HG03457 (cell line): ENCODE measurements at regions not wholly inside any gene's neighbourhood (a gene's known extent, or its start where the extent isn't known, plus 50 kb on each side); places are given as distances from the start of the nearest gene placed in this dataset.
"Not testable (repeated sequence)": the region's sequence is repeated elsewhere in the genome, so short reads cannot be mapped to it uniquely, and the experiment has no call there.

Experiments
- ATAC-seq: cut with Tn5 transposase; IDR thresholded peaks from one replicate; pipeline ENCODE4 v1.9.1; 2021; ENCODE audit warnings: moderate number of reproducible peaks; ENCODE audit not compliant: unreplicated experiment

GRCh38 chr20:54323227-54323734 lies 115.4 kb downstream of the PFDN4 start:
- ATAC-seq, result no peak

- ATAC-seq, result no peak
Observed at GRCh38 chr20:54324041-54324440, 116.2 kb downstream of the PFDN4 start.

- no peak for ATAC-seq
Observed at GRCh38 chr20:54324652-54325285, 116.9 kb downstream of the PFDN4 start.

GRCh38 chr20:54335299-54335698 lies 127.4 kb downstream of the PFDN4 start:
- ATAC-seq, result no peak

GRCh38 chr20:54337144-54337543 lies 129.3 kb downstream of the PFDN4 start:
- no peak for ATAC-seq

- no peak for ATAC-seq
Observed at GRCh38 chr20:54339093-54339492, 131.2 kb downstream of the PFDN4 start.

GRCh38 chr20:54340206-54340605 lies 132.3 kb downstream of the PFDN4 start:
- no peak for ATAC-seq

- ATAC-seq, result no peak
Observed at GRCh38 chr20:54340667-54341081, 132.8 kb downstream of the PFDN4 start.

GRCh38 chr20:54342258-54342920 lies 133.0 kb upstream of the DOK5 start:
- ATAC-seq, result no peak

GRCh38 chr20:54343099-54343498 lies 132.3 kb upstream of the DOK5 start:
- ATAC-seq, result no peak

- no peak for ATAC-seq
Observed at GRCh38 chr20:54343634-54344033, 131.8 kb upstream of the DOK5 start.

- ATAC-seq, result no peak
Observed at GRCh38 chr20:54344832-54345231, 130.6 kb upstream of the DOK5 start.

GRCh38 chr20:54345301-54345724 lies 130.1 kb upstream of the DOK5 start:
- ATAC-seq, result peak; percentile 80

GRCh38 chr20:54345821-54346220 lies 129.6 kb upstream of the DOK5 start:
- ATAC-seq, result no peak

GRCh38 chr20:54346276-54346675 lies 129.1 kb upstream of the DOK5 start:
- no peak for ATAC-seq

- ATAC-seq, result no peak
Observed at GRCh38 chr20:54347166-54347833, 128.1 kb upstream of the DOK5 start.

GRCh38 chr20:54350415-54350814 lies 125.0 kb upstream of the DOK5 start:
- ATAC-seq, result no peak

GRCh38 chr20:54351371-54352136 lies 123.8 kb upstream of the DOK5 start:
- ATAC-seq, result no peak

GRCh38 chr20:54352541-54352940 lies 122.9 kb upstream of the DOK5 start:
- not testable (repeated sequence) for ATAC-seq

- ATAC-seq, result no peak
Observed at GRCh38 chr20:54353292-54353691, 122.1 kb upstream of the DOK5 start.

GRCh38 chr20:54355631-54356280 lies 119.6 kb upstream of the DOK5 start:
- no peak for ATAC-seq
